ENCODE measurements at regions not wholly inside any gene's neighbourhood (a gene's known extent, or its start where the extent isn't known, plus 50 kb on each side); places are given as distances from the start of the nearest gene placed in this dataset.
"Not testable (repeated sequence)": the region's sequence is repeated elsewhere in the genome, so short reads cannot be mapped to it uniquely, and the experiment has no call there.

DNA sequence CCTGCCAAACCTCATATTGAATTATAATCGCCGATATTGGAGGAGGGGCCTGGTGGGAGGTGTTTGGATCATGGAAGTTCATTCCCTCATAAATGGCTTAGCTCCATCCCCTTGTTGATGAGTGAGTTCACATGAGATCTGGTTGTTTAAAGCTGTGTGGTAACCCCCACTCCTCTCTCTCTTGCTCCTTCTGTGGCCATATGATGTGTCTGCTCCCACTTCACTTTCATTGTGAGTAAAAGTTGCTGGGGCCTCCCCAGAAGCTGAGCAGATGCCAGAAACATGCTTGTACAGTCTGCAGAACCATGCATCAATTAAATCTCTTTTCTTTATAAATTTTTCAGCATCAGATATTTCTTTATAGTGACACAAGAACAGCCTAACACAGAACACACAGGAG is 929.0 kb upstream of the FAT3 start:
- no peak for DNase-seq

DNA sequence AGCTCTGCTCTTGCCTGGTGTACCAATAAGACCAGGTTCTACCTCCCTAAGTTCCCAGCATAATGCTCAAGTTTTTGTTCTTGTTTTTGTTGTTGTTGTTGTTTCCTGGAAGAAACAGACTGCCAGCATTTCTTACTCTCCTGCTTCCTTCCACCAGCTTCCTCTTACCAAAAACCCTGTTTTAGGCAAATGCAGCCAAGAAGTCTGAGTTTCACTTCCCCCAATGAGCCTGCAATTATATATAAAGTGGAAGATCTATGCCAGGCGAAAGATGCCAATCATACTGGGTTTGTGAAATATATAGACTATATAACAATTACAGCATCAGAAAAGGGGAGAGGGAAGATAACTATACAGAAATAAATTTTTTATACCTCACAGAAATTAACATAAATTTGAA is 931.5 kb upstream of the FAT3 start:
- DNase-seq: no peak

DNA sequence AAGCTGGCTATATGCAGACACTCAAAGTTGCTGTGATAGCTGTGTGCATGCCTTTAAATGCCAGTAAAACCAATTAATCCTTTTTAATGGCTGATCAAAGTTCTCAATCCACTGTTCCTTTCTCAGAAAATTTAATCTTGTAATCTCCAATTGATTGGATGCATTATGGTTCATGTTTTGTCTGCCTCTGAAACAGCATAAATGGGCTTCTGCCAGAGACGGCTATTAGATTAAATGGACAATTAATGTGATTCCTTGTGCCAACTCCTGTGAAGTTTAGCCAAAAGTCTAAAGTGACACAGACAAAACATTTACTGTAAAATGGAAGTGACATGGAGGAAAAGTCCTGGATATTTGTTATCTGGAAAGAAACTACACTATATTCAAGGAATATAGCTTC is 952.5 kb upstream of the FAT3 start:
- no peak for DNase-seq

DNA sequence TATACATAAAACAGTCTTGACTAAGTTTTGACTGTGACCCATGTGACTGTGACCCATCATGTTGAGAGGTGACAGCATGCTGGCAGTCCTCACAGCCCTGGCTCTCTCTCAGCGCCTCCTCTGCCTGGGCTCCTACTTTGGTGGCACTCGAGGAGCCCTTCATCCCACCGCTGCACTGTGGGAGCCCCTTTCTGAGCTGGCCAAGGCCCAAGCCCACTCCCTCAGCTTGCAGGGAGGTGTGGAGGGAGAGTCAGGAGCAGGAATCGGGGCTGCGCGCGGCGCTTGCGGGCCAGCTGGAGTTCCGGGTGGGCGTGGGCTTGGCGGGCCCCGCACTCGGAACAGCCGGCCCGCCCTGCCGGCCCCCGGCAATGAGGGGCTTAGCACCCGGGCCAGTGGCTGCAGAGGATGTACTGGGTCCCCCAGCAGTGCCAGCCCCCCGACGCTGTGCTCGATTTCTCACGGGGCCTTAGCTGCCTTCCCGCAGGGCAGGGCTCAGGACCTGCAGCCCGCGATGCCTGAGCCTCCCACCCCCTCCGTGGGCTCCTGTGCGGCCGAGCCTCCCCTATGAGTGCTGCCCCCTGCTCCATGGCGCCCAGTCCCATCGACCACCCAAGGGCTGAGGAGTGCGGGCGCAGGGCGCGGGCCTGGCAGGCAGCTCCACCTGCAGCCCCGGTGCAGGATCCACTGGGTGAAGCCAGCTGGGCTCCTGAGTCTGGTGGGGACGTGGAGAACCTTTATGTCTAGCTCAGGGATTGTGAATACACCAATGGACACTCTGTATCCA is 955.9 kb upstream of the FAT3 start:
- not testable (repeated sequence) for DNase-seq

- DNase-seq: no peak
Observed at GRCh38 chr11:91265946-91266345, 958.7 kb upstream of the FAT3 start.

DNA sequence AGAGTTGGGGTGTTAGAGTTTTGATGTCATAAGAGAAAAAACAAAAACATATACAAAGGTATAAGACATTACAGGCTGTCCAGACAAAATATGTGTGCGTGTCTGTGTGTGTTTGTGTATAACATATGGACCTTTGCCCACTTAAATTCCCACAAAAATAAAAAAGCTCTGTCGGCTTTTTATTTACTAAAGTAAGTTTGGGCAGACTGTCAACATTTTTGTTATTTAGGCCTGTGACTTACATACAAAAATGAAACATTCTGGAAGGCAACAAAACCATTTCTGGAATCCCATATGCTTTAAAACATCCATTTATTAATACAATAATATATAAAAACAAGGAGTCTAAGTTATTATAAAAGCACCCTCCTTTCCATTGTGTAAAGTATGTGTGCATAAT is 960.1 kb upstream of the FAT3 start:
- DNase-seq: no peak

GRCh38 chr11:91263496-91264365 is 960.9 kb upstream of the FAT3 start:
- DNase-seq: no peak

DNA sequence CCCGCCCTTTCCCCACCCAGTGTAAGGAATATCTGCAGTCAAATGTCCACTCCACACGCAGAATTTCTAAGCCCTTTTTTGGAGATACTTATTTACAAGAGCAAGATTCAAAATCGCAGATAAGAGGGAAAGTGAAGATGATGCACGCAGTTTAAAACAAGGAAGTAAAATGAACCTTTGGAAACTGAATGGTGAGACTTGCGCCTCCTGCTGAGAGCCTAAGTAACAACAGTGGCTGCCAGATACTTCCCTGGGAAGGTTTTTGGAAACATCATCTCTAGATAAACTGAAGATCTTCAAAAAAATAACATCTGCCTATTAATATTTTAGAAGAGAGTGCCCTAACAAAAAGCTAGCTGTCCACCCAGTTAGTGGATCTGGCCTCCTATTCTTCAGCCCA is 963.1 kb upstream of the FAT3 start:
- no peak for DNase-seq

GRCh38 chr11:91258876-91259275 is 965.7 kb upstream of the FAT3 start:
- no peak for DNase-seq

DNA sequence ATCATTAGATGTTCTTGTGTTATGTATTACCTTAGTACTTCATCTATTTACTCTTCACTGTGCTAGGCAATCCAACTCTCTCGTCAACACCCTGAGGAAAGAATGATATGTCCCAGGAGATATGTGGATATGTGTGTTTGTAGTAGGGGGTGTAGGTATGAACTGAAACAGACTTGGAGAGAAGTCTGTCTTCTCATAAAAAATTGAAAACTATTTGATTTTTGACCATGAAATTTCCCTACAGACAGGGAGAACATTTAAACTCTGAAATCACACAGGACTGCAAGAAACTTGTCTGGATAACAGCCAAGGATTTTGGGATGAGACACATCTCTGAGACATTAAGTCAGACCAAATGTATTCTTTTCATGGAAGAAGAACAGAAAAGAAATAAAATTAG is 967.0 kb upstream of the FAT3 start:
- no peak for DNase-seq

DNA sequence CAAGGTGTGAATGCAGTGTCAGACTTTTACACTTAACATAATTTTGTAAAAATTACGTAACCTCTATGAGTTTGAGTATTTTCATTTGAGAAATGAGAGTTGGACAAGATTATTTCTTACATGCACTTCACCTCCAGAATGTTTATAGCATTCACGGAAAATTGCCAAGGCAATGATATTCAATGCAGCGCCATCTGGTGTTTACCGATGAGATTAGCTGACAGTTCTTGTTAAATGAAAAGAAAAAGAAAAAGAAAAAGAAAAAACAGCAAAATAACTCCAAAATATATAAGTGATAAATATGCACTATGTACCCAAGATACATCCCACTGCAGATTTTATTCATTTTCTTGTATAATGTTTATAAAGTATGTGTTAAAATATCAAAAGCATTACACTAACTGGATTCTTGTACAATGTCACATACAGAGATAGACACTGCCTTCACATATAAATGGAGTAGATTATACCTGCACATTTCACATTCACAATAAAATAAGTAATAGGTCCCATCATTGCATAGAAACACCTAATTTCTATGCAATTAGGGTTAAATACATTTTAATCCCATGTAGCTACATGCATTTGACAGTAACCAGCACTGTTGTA is 976.3 kb upstream of the FAT3 start:
- peak; percentile 20 for DNase-seq

GRCh38 chr11:91247009-91247735 is 977.4 kb upstream of the FAT3 start:
- DNase-seq: no peak

DNA sequence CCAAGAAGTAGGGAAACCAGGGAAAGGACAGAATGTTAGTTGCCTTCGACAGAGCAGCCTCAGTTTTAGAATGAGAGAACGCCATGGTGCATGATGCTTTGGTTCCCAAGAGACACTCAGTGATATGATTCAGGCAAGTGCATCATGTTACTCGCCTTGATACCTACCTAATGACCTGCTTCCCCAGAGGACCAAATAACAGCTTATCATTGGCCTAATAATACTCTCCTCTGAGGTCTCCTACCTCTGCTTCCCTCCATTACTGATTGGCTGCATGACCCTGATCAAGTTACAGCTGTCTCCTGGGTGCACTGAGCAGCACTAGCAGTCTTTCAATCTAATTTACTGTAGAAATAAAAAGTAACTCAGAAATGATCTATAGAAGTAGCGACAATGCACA is 979.7 kb upstream of the FAT3 start:
- no peak for DNase-seq

- no peak for DNase-seq
Observed at GRCh38 chr11:91243630-91244029, 981.0 kb upstream of the FAT3 start.

- no peak for DNase-seq
Observed at GRCh38 chr11:91243051-91243450, 981.6 kb upstream of the FAT3 start.

DNA sequence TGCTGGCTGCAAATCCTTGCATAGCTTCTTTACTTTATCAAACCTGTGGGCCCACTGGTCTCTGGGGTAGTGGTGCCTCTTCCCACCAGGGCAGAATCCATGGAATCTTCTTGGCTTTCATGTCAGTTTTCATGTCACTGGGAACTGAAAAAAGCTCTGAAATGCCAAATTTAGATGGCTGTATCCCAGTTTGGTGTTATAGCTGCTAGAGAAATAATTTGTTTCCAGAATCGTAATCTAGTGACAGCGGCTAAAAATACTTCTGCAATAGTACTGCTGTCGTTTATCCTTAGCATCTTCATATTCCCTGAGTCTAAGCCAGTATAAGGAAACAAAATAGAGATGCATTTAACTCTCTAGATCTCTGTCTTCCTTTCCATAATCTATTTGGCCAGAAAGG is 983.4 kb upstream of the FAT3 start:
- DNase-seq: no peak

DNA sequence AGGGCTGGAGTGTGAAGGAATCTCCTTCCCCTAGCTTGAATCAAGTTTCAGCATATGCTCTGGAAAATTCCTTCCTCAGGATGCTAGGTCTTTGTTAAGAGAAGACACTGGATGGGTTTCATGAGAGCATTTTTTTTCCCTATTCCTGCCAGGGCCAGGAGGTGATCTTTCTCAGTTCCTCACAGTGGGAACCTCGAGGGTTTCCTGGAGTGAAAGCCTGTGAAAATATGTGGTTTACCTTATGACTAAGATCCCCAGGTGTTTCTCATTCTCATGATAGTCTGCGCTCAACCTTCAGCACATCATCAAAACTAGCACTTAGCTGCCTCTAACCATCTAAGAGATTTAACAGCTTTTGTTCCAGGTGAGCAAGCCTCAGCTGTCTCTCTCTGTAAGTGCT is 985.3 kb upstream of the FAT3 start:
- no peak for DNase-seq

GRCh38 chr11:91231226-91231625 is 993.4 kb upstream of the FAT3 start:
- no peak for DNase-seq

DNA sequence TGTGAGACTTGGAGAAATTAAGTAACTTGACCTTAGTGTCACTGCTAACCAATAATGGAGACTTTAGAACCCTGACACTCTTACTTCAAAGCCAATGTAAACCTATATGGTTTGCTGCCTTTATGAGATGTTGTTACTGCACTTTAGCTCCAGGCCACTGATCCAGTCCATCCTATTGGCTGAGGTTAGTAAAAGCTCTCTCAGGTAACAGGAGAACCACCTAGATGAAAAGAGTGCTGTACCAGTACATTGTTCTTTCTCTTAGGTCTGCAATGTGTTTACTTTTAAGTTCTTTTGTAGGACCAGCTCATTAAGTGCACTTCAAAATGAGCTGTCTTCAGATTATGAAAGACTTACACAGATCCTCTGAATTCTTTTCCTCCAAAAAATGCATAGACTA is 994.0 kb upstream of the FAT3 start:
- DNase-seq: no peak

- DNase-seq: no peak
Observed at GRCh38 chr11:91222830-91223229, 1000.0 kb upstream of the CHORDC1 start.

GRCh38 chr11:91220476-91221202 is 997.8 kb upstream of the CHORDC1 start:
- no peak for DNase-seq

GRCh38 chr11:91219535-91219934 is 996.7 kb upstream of the CHORDC1 start:
- DNase-seq: no peak

DNA sequence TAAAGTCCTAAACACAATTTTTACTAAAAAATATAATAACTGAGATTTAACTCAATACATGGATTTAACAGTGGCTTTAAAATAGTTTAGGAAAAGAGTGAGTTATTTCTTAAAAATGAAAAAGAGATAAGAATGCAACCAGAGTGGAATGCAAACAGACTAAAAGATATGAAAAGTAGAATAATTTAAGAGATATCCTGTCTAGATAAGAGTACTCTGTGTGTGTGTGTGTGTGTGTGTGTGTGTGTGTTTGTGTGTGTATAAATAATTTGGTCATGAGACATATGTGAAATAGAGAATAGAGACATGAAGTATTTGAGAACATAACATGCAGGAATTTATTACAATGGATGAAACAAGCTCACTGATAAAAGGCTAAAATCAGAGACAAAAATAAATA is 986.9 kb upstream of the CHORDC1 start:
- DNase-seq: no peak
